ENCODE measurements at regions not wholly inside any gene's neighbourhood (a gene's known extent, or its start where the extent isn't known, plus 50 kb on each side); places are given as distances from the start of the nearest gene placed in this dataset.

DNA sequence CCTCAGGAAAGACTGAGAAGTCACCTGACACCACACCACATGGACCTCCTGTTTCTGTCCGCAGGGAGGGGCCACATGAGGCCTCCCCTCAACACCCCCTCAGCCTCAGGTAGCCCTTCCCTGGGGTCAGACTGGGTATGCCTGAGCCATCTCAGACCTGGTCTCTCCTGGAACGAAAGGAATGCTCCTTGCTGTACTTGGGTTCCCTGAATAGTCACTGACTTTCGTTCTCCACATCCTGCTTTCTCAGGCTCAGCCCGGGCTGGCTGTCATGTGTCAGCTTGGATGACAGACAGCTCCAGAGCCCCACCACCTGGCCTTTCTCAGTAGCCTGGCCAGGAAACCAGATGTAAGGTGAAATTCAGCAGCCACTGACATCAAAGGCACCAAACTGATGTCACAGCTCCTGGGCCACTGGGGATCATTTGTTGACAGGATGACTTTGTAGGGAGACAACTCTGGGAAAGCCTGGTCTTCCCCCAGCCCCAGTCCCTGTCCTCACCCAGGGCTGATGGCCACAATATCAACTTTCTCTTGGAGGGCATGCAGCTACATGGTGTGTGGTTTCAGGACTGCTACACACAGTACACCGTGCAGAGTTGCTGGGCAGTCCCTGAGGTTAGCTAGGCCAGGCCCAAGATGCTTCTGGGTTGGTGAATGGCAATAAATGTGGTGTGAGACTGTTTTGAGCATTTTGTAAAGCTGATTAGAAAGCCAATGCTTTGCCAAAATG lies 141.4 kb upstream of the MRPS22 start:
- no peak overlapping the region for H3K4me3 ChIP-seq (ENCODE audit: low read depth in 1 of 2, low read length in 1 of 2)
- TF ChIP-seq, protein P1, sequence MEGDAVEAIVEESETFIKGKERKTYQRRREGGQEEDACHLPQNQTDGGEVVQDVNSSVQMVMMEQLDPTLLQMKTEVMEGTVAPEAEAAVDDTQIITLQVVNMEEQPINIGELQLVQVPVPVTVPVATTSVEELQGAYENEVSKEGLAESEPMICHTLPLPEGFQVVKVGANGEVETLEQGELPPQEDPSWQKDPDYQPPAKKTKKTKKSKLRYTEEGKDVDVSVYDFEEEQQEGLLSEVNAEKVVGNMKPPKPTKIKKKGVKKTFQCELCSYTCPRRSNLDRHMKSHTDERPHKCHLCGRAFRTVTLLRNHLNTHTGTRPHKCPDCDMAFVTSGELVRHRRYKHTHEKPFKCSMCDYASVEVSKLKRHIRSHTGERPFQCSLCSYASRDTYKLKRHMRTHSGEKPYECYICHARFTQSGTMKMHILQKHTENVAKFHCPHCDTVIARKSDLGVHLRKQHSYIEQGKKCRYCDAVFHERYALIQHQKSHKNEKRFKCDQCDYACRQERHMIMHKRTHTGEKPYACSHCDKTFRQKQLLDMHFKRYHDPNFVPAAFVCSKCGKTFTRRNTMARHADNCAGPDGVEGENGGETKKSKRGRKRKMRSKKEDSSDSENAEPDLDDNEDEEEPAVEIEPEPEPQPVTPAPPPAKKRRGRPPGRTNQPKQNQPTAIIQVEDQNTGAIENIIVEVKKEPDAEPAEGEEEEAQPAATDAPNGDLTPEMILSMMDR (IDR thresholded peaks at IDR 0.05): no peak

DNA sequence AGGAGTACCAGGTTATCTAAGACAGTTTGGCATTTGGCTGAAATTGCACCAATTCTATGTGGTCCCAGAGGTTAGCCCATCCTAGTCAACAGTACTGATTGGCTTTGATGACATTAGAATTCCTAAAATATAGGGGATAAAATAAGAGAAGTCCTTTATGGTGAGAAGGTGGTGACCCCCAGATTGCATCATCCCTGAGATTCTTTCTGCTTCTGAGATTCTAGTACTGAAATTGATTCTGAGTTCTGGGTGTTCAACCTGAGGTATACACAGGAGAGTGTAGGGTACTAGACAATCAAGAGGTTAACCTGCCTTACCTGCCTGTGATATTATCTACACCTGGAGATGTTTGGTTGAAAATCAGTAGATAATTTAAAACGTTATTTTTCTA lies 140.9 kb upstream of the MRPS22 start:
- no peak overlapping the region for H3K4me3 ChIP-seq (ENCODE audit: low read depth in 1 of 2, low read length in 1 of 2)
- H3K4me1 ChIP-seq (ENCODE audit: control insufficient read depth in 1 of 2, insufficient read depth in 1 of 2, low read depth in 1 of 2, low read length in 1 of 2): peaks cover 17 to 21% of the 10 kb centered on the region in 2 experiments
- TF ChIP-seq, protein P1 (IDR thresholded peaks at IDR 0.05): no peak
- H3K27ac ChIP-seq: no peak overlapping the region
- H3K36me3 ChIP-seq: no peaks in the 10 kb centered on the region
- no peaks in the 10 kb centered on the region for H3K9me3 ChIP-seq
- H3K27me3 ChIP-seq: peaks cover 4% of the 10 kb centered on the region

More for the DNA sequence above, 141.4 kb upstream of the MRPS22 start:
- no peak overlapping the region for H3K27ac ChIP-seq
- H3K36me3 ChIP-seq: no peaks in the 10 kb centered on the region
- H3K9me3 ChIP-seq: no peaks in the 10 kb centered on the region
- H3K4me1 ChIP-seq (ENCODE audit: control insufficient read depth in 1 of 2, insufficient read depth in 1 of 2, low read depth in 1 of 2, low read length in 1 of 2): peaks cover 17 to 21% of the 10 kb centered on the region in 2 experiments
- no peaks in the 10 kb centered on the region for H3K27me3 ChIP-seq

DNA sequence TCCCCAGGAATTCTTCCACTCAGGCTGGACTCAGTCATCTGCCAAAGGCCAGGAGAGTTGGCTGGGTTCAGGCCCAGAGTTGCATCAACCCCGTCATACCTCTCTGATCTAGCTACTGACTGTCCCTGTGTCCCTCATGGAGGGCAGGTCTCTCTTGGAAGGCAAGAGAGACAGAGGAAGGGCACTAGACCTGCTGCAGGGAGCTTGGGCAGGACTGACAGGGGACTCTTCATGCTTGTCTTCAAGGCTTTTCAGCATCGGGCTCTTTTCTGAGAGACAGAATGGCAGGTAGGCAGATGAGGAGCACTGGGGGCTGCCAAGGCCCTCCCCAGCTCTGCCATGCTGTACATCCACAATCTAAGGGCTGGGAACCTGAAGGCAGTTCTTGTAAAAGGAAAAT lies 140.1 kb upstream of the MRPS22 start:
- no peaks in the 10 kb centered on the region for H3K36me3 ChIP-seq
- TF ChIP-seq, protein P1 (IDR thresholded peaks at IDR 0.05): no peak

DNA sequence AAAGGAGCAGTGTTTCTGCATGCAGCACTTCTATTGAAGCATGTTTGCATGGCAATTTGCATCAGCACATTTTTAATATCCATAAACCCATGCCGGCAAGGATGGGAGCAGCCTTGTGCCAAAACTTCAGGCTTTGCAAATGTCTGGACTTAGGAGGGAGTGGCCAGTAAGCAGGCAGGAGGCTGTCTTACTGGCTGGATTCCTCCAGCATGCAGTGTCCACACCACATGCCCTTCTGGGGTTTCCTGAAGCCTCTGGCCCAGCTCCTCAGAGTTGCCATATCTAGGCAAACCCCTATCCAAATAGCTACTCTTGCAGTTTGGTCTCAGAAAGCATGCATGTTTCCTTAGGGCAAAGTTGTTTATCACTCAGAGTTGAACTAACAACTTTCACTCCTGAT lies 139.1 kb upstream of the MRPS22 start:
- H3K4me1 ChIP-seq (ENCODE audit: control insufficient read depth in 1 of 2, insufficient read depth in 1 of 2, low read depth in 1 of 2, low read length in 1 of 2): peaks cover 9 to 15% of the 10 kb centered on the region in 2 experiments
- no peaks in the 10 kb centered on the region for H3K9me3 ChIP-seq
- H3K27me3 ChIP-seq: peaks cover 13% of the 10 kb centered on the region
- H3K36me3 ChIP-seq: no peaks in the 10 kb centered on the region
- H3K4me3 ChIP-seq (ENCODE audit: low read depth in 1 of 2, low read length in 1 of 2): no peak overlapping the region
- TF ChIP-seq, protein P1 (IDR thresholded peaks at IDR 0.05): no peak
- H3K27ac ChIP-seq: no peak overlapping the region

More for the DNA sequence above, 140.1 kb upstream of the MRPS22 start:
- Histone ChIP-seq H3K4me1 (ENCODE audit: control insufficient read depth in 1 of 2, insufficient read depth in 1 of 2, low read depth in 1 of 2, low read length in 1 of 2) (peaks cover 17 to 18% of the 10 kb centered on the region in 2 experiments), H3K27ac (no peak overlapping the region), H3K27me3 (peaks cover 6% of the 10 kb centered on the region), H3K9me3 (no peaks in the 10 kb centered on the region), H3K4me3 (ENCODE audit: low read depth in 1 of 2, low read length in 1 of 2) (no peak overlapping the region)

DNA sequence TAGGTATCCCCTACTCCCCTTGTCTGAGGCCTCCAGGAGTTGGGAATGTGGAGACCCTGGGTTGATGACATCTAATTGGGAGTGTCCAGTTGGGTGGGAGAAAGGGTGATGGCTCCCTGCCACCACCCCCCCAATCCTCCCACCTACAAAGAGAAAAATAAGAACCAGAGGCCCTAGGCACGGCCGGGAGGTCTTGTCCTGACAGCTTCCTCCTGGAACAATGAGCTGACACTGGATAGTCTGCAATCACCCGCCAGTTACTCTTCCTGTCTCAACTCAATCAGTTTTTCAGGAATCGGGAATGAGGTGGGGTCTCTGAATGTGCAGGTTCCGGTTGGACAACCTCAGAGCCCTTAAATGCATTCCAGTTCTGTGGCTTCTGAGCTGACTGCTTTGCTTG lies 129.9 kb upstream of the MRPS22 start:
- Histone ChIP-seq H3K36me3 (no peaks in the 10 kb centered on the region), H3K9me3 (no peaks in the 10 kb centered on the region), H3K4me3 (ENCODE audit: low read depth in 1 of 2, low read length in 1 of 2) (no peak overlapping the region), H3K27me3 (peaks cover 15% of the 10 kb centered on the region), H3K4me1 (ENCODE audit: control insufficient read depth in 1 of 2, insufficient read depth in 1 of 2, low read depth in 1 of 2, low read length in 1 of 2) (no peaks in the 10 kb centered on the region), H3K27ac (no peak overlapping the region)
- TF ChIP-seq, protein P1 (IDR thresholded peaks at IDR 0.05): no peak

Measured in neutrophil (primary cell).